Hepatocyte (in vitro differentiated cells): ENCODE measurements at regions not wholly inside any gene's neighbourhood (a gene's known extent, or its start where the extent isn't known, plus 50 kb on each side); places are given as distances from the start of the nearest gene placed in this dataset.

Experiments used
- DNase-seq: peaks from one replicate; pipeline ENCODE4 v3.0.0-alpha.2; 2016; ENCODE audit warnings: low spot score
- H2AFZ ChIP-seq: fragments of 200-600 bp; sonication (generic); 2 replicates; pipeline ENCODE4 v1.6.0; 2016; ENCODE audit warnings: antibody characterized with exemption, mild to moderate bottlenecking
- H3K27ac ChIP-seq: fragments of 200-600 bp; sonication (generic); 2 replicates; pipeline ENCODE4 v1.5.1; 2016; ENCODE audit warnings: mild to moderate bottlenecking
- H3K27me3 ChIP-seq: fragments of 200-600 bp; sonication (generic); 2 replicates; pipeline ENCODE4 v1.6.1; 2016
- H3K36me3 ChIP-seq: fragments of 200-600 bp; sonication (generic); replicated peaks from 2 replicates; pipeline ENCODE4 v1.5.1; 2016; ENCODE audit warnings: low read depth; ENCODE audit not compliant: insufficient read depth
- H3K4me1 ChIP-seq: fragments of 200-600 bp; sonication (generic); 2 replicates; pipeline ENCODE4 v1.5.1; 2016; ENCODE audit warnings: mild to moderate bottlenecking, moderate library complexity; ENCODE audit not compliant: insufficient read depth
- H3K4me2 ChIP-seq: fragments of 200-600 bp; sonication (generic); 2 replicates; pipeline ENCODE4 v1.6.0; 2016
- H3K4me3 ChIP-seq: fragments of 200-600 bp; sonication (generic); 2 replicates; pipeline ENCODE4 v1.5.1; 2016; ENCODE audit warnings: mild to moderate bottlenecking
- H3K79me2 ChIP-seq: fragments of 200-600 bp; sonication (generic); 2 replicates; pipeline ENCODE4 v1.6.0; 2017; ENCODE audit warnings: mild to moderate bottlenecking
- H3K9me2 ChIP-seq: fragments of 200-600 bp; sonication (generic); replicated peaks from 2 replicates; pipeline ENCODE4 v1.6.0; 2017; ENCODE audit warnings: mild to moderate bottlenecking; ENCODE audit not compliant: insufficient read depth
- H3K9me3 ChIP-seq: fragments of 200-600 bp; sonication (generic); 2 replicates; pipeline ENCODE4 v1.5.1; 2016; ENCODE audit warnings: low read depth, mild to moderate bottlenecking
- H4K20me1 ChIP-seq: fragments of 200-600 bp; sonication (generic); 2 replicates; pipeline ENCODE4 v1.6.0; 2016; ENCODE audit warnings: mild to moderate bottlenecking; ENCODE audit not compliant: insufficient read depth, poor library complexity, severe bottlenecking
- EZH2 ChIP-seq: fragments of 200-600 bp; sonication (generic); IDR thresholded peaks from 2 replicates; pipeline ENCODE4 v1.6.1; 2016; ENCODE audit warnings: antibody characterized with exemption, mild to moderate bottlenecking, borderline replicate concordance
- EZH2phosphoT487 ChIP-seq: fragments of 200-600 bp; sonication (generic); IDR thresholded peaks from one replicate; pipeline ENCODE4 v1.6.1; 2018; ENCODE audit warnings: antibody characterized with exemption, mild to moderate bottlenecking, low read depth, moderate library complexity; ENCODE audit not compliant: unreplicated experiment, severe bottlenecking
- WGBS: methylation state at CpG from one replicate; pipeline ENCODE4 v1.1.6; 2016; ENCODE audit warnings: low lambda C conversion rate; ENCODE audit errors: missing lambda C conversion rate; 5-methylcytosine and 5-hydroxymethylcytosine counted together
- TF ChIP-seq, protein P1 (sequence below): fragments of 200-600 bp; sonication (generic); IDR thresholded peaks from 2 replicates; pipeline ENCODE4 v1.5.1; 2016; ENCODE audit warnings: antibody characterized with exemption, mild to moderate bottlenecking; ENCODE audit not compliant: poor library complexity

DNA sequence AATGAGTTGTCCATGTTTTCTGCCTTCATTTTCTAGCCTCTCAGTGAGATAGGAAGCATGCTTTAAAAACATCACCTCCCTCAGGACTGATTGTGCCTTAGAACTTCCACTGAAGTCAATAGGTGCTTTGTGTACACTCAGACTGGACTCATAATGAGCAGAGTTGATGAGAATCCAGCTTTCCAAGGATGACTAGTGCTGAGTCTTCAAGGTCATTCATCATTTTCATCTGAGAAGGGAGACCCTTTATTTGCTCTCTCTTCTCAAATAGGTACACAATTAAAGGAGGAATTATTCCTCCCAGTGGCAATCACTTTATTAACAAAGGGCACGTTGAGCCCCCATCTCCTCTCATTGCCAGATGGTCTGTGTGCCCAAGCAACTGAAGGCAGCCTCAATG lies 210.9 kb upstream of the PRKD1 start:
- TF ChIP-seq EZH2phosphoT487 (no peak), EZH2 (no peak)
- TF ChIP-seq, protein P1, sequence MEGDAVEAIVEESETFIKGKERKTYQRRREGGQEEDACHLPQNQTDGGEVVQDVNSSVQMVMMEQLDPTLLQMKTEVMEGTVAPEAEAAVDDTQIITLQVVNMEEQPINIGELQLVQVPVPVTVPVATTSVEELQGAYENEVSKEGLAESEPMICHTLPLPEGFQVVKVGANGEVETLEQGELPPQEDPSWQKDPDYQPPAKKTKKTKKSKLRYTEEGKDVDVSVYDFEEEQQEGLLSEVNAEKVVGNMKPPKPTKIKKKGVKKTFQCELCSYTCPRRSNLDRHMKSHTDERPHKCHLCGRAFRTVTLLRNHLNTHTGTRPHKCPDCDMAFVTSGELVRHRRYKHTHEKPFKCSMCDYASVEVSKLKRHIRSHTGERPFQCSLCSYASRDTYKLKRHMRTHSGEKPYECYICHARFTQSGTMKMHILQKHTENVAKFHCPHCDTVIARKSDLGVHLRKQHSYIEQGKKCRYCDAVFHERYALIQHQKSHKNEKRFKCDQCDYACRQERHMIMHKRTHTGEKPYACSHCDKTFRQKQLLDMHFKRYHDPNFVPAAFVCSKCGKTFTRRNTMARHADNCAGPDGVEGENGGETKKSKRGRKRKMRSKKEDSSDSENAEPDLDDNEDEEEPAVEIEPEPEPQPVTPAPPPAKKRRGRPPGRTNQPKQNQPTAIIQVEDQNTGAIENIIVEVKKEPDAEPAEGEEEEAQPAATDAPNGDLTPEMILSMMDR = no peak
- no peaks in the 10 kb centered on the region for H3K9me3 ChIP-seq

DNA sequence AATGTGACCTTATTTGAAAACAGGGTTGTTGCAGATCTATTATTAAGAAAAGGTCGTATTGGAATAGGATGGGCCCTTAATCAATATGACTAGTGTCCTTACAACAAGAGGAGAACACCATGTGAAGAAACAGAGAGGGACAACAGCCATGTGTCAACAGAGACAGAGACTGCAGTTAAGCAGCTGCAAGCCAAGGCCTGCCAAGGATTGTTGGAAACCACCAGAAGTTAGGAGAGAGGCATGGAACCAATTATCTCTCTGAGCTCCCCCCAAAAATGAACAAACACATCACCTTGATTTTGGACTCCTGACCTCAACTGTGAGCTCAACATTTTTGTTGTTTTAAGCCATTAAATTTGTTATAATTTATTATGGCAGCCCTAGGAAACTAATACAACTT lies 214.6 kb upstream of the PRKD1 start:
- Histone ChIP-seq H3K79me2 (no peaks in the 10 kb centered on the region), H3K9me2 (no peaks in the 10 kb centered on the region), H3K4me1 (no peaks in the 10 kb centered on the region), H2AFZ (no peak overlapping the region), H4K20me1 (no peaks in the 10 kb centered on the region), H3K4me3 (no peak overlapping the region), H3K36me3 (no peaks in the 10 kb centered on the region), H3K4me2 (no peak overlapping the region), H3K9me3 (no peaks in the 10 kb centered on the region), H3K27me3 (no peaks in the 10 kb centered on the region), H3K27ac (no peak overlapping the region)
- no peak for DNase-seq
- no peak for TF ChIP-seq EZH2phosphoT487
- TF ChIP-seq EZH2 = no peak
- TF ChIP-seq, protein P1 = no peak
- WGBS = 86% methylated on average over 1 of the region's 1 CpG

More for the DNA sequence above, 210.9 kb upstream of the PRKD1 start:
- no peaks in the 10 kb centered on the region for H4K20me1 ChIP-seq
- 88% methylated on average over 1 of the region's 1 CpG for WGBS
- H3K27me3 ChIP-seq = no peaks in the 10 kb centered on the region
- no peak overlapping the region for H3K4me2 ChIP-seq
- H3K79me2 ChIP-seq = no peaks in the 10 kb centered on the region
- H3K36me3 ChIP-seq = no peaks in the 10 kb centered on the region
- no peaks in the 10 kb centered on the region for H3K9me2 ChIP-seq
- no peak overlapping the region for H3K4me3 ChIP-seq
- H2AFZ ChIP-seq = no peak overlapping the region
- no peaks in the 10 kb centered on the region for H3K4me1 ChIP-seq
- no peak overlapping the region for H3K27ac ChIP-seq
- no peak for DNase-seq

GRCh38 chr14:30143627-30144026 lies 216.0 kb upstream of the PRKD1 start:
- no peaks in the 10 kb centered on the region for H3K9me3 ChIP-seq
- no peak overlapping the region for H3K27ac ChIP-seq
- TF ChIP-seq EZH2phosphoT487 (no peak), EZH2 (no peak)
- TF ChIP-seq, protein P1 = no peak
- H3K4me3 ChIP-seq = no peak overlapping the region
- no peaks in the 10 kb centered on the region for H3K9me2 ChIP-seq
- DNase-seq = no peak
- no peak overlapping the region for H2AFZ ChIP-seq
- H3K79me2 ChIP-seq = no peaks in the 10 kb centered on the region
- no peak overlapping the region for H3K4me2 ChIP-seq
- H3K4me1 ChIP-seq = no peaks in the 10 kb centered on the region
- no peaks in the 10 kb centered on the region for H3K27me3 ChIP-seq
- no peaks in the 10 kb centered on the region for H3K36me3 ChIP-seq
- H4K20me1 ChIP-seq = no peaks in the 10 kb centered on the region

GRCh38 chr14:30153717-30154116 lies 226.1 kb upstream of the PRKD1 start:
- WGBS = 89% methylated on average over 2 of the region's 2 CpGs
- no peaks in the 10 kb centered on the region for H3K4me1 ChIP-seq
- no peak overlapping the region for H3K27ac ChIP-seq
- no peak overlapping the region for H3K4me3 ChIP-seq
- no peaks in the 10 kb centered on the region for H3K9me3 ChIP-seq
- no peak for DNase-seq
- no peak overlapping the region for H3K4me2 ChIP-seq
- no peaks in the 10 kb centered on the region for H4K20me1 ChIP-seq
- TF ChIP-seq EZH2 = no peak
- TF ChIP-seq, protein P1 = no peak
- TF ChIP-seq EZH2phosphoT487 = no peak
- H3K27me3 ChIP-seq = no peaks in the 10 kb centered on the region
- H3K36me3 ChIP-seq = no peaks in the 10 kb centered on the region
- no peaks in the 10 kb centered on the region for H3K79me2 ChIP-seq
- H2AFZ ChIP-seq = no peak overlapping the region
- H3K9me2 ChIP-seq = no peaks in the 10 kb centered on the region
